Gastroesophageal sphincter (tissue), 3 donors: ENCODE measurements at regions not wholly inside any gene's neighbourhood (a gene's known extent, or its start where the extent isn't known, plus 50 kb on each side); places are given as distances from the start of the nearest gene placed in this dataset.

ENCODE experiments used
- EP300 ChIP-seq: sonication (generic); formaldehyde crosslinking; IDR thresholded peaks from one replicate; pipeline ENCODE4 v1.6.1; 2017; ENCODE audit warnings: antibody characterized with exemption, mild to moderate bottlenecking
- TF ChIP-seq, protein P1 (sequence below), 4 experiments: fragments of 200-600 bp in 2 of 4; fragments of 450-650 bp in 2 of 4; sonication (generic) in 1 of 4; IDR thresholded peaks; one replicate each; pipeline ENCODE4 v1.5.1; 2017 to 2019; ENCODE audit warnings: antibody characterized with exemption in 4 of 4, mild to moderate bottlenecking in 2 of 4, moderate library complexity in 2 of 4

DNA sequence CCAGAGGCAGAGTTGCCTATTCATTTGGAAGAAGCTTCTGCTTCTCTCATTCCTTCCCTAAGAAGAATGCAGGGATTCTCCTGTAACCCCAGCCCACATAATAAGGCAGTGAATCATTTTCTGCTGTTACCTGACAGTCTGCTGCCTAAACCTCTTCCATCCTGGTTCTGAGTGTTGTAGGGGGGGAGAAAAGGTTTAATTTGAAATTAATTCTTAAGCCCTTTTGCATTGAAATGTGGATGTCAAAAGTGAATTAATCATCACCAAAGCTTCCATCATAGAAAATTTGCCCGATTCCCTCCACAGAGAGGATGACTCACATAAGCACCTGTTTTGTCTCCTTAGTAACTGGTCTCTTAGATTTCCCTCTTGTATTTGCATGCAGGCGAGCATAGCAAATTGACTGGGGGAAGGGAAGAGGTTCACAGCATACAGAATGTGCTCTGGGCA lies 146.7 kb upstream of the FNDC3A start:
- TF ChIP-seq, protein P1, sequence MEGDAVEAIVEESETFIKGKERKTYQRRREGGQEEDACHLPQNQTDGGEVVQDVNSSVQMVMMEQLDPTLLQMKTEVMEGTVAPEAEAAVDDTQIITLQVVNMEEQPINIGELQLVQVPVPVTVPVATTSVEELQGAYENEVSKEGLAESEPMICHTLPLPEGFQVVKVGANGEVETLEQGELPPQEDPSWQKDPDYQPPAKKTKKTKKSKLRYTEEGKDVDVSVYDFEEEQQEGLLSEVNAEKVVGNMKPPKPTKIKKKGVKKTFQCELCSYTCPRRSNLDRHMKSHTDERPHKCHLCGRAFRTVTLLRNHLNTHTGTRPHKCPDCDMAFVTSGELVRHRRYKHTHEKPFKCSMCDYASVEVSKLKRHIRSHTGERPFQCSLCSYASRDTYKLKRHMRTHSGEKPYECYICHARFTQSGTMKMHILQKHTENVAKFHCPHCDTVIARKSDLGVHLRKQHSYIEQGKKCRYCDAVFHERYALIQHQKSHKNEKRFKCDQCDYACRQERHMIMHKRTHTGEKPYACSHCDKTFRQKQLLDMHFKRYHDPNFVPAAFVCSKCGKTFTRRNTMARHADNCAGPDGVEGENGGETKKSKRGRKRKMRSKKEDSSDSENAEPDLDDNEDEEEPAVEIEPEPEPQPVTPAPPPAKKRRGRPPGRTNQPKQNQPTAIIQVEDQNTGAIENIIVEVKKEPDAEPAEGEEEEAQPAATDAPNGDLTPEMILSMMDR (IDR thresholded peaks at IDR 0.05) = no peak
- TF ChIP-seq EP300 = no peak
